Astrocyte of the cerebellum (primary cell): ENCODE measurements at regions not wholly inside any gene's neighbourhood (a gene's known extent, or its start where the extent isn't known, plus 50 kb on each side); places are given as distances from the start of the nearest gene placed in this dataset.
"Not testable (repeated sequence)": the region's sequence is repeated elsewhere in the genome, so short reads cannot be mapped to it uniquely, and the experiment has no call there.

ENCODE experiments used
- DNase-seq: peaks from one replicate; pipeline ENCODE4 v3.0.0-alpha.2; 2011; ENCODE audit warnings: low read depth
- H3K4me3 ChIP-seq: 2 replicates; pipeline ENCODE4 v1.5.1; 2011; ENCODE audit warnings: mild to moderate bottlenecking, low read depth, low read length, moderate library complexity
- in situ Hi-C: cut with HindIII; loops from 2 replicates; pipeline ENCODE4 v1.10.0; 2017; ENCODE audit warnings: low sequenced_read_pairs
- TF ChIP-seq, protein P1 (sequence below): IDR thresholded peaks from 2 replicates; pipeline ENCODE4 v1.5.1; 2012; ENCODE audit warnings: low read length, low read depth, moderate library complexity, mild to moderate bottlenecking; ENCODE audit errors: missing control alignments

DNA sequence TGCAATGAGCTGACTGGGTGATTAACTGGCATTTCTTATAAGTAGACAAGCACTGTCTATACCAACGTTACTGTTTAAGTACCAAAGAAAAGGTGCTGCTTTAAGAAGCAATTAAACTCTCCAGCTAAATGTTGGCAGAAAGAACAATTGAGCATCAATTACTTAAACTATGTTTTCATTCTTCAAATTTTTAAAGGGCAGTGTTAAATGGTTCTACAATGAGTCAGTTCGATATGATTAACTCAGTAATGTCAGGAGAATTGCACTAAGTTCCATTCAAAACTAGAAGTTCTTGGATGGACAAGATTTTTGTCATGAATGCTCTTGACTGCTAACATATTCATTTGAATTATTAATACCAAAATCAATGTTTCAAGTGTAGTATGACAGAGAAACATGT is 593.7 kb downstream of the DNAH5 start:
- TF ChIP-seq, protein P1, sequence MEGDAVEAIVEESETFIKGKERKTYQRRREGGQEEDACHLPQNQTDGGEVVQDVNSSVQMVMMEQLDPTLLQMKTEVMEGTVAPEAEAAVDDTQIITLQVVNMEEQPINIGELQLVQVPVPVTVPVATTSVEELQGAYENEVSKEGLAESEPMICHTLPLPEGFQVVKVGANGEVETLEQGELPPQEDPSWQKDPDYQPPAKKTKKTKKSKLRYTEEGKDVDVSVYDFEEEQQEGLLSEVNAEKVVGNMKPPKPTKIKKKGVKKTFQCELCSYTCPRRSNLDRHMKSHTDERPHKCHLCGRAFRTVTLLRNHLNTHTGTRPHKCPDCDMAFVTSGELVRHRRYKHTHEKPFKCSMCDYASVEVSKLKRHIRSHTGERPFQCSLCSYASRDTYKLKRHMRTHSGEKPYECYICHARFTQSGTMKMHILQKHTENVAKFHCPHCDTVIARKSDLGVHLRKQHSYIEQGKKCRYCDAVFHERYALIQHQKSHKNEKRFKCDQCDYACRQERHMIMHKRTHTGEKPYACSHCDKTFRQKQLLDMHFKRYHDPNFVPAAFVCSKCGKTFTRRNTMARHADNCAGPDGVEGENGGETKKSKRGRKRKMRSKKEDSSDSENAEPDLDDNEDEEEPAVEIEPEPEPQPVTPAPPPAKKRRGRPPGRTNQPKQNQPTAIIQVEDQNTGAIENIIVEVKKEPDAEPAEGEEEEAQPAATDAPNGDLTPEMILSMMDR = no peak
- DNase-seq = peak; percentile 20
- H3K4me3 ChIP-seq = no peak overlapping the region
- in situ Hi-C loops = no loop called here

DNA sequence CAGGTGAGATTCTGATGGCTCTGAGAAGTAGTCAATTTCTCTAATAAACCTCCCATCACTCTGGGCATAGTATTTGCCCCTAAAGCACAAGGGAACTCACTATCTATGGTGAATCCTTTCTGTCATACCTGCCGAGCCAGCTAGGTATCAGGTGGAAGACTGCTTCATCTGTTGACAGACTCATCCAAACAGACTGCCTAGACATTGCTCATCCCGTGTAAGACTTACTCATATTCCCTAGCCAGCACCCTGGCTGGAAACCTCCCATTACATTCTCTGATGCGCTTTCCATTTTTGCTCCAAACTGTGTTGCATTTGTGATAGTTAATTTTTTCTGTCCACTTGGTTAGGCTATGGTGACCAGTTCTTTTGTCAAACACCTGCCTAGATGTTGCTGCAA is 595.9 kb downstream of the DNAH5 start:
- in situ Hi-C loops = no loop called here
- no peak for DNase-seq
- TF ChIP-seq, protein P1 = no peak

DNA sequence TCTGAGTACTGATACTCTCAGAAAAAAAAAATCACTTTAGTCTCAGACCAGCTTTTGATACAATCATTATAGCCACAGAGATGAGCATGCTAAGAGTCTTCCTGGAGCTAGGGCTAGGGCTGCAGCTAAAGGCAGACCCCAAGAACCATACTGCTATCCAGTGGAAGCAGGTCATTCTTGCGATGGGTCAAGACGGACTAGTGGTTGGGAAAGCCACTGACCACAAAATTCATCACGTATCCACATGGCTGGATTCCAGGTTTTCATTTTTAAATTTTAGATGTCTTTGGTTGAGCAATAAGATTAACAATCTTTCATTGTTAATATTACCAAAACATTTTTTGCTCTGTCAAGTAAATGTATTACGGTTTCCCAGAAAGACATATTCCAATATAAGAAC is 598.1 kb downstream of the DNAH5 start:
- TF ChIP-seq, protein P1 = no peak
- DNase-seq = peak; percentile 40
- in situ Hi-C loops = no loop called here
- H3K4me3 ChIP-seq = no peak overlapping the region

More for the DNA sequence above, 595.9 kb downstream of the DNAH5 start:
- H3K4me3 ChIP-seq = no peak overlapping the region

DNA sequence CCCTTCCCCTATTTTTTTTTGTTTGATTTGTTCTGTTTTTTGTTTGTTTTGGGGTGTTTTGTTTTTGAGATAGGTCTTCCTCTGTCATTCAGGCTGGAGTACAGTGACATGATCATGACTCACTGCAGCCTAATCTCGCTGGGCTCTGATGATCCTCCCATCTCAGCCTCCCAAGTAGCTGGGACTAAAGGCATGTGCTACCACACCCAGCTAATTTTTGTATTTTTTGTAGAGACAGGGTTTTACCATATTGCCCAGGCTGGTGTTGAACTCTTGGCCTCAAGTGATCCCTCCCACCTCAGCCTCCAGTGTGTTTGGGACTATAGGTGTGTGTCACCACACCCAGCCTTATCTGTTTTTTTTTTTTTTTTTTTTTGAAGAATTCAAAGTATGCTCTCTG is 605.4 kb downstream of the DNAH5 start:
- TF ChIP-seq, protein P1 = no peak
- DNase-seq = no peak
- no peak overlapping the region for H3K4me3 ChIP-seq
- in situ Hi-C loops = no loop called here

DNA sequence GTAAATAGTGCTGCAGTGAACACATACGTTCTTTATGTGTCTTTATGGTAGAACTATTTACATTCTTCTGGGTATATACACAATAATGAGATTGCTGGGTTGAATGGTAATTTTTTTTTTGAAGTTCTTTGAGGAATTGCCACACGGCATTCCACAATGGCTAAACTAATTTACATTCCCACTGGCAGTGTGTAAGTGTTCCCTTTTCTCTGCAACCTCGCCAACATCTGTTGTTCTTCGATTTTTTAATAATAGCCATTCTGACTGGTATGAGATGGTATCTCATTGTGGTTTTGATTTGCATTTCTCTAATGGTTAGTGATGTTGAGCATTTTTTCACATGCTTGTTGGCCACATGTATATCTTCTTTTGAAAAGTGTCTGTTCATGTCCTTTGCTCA is 609.5 kb downstream of the DNAH5 start:
- in situ Hi-C loops, H3K4me3 ChIP-seq, DNase-seq: not testable (repeated sequence)

DNA sequence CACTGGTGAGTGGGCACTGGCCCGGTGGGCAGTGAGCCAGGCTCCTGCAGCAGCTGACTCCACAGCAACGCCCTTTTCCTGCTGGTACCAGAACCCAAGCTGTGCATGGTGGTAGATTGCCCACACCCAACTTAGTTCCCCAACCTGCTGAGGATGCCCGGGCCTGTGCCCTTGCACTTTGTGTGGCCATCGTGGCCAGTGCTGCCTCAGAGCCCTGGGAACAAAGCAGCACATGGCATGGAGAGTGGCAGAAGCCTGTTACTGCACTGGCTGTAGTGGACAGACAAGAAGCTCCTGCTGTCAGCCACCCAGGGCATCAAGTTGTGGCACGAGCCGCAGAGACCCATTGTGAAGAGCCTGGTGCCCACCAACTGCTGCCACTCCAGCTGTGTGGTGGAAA is 612.9 kb downstream of the DNAH5 start:
- in situ Hi-C loops = no loop called here
- TF ChIP-seq, protein P1 = no peak
- no peak for DNase-seq
- H3K4me3 ChIP-seq = no peak overlapping the region

DNA sequence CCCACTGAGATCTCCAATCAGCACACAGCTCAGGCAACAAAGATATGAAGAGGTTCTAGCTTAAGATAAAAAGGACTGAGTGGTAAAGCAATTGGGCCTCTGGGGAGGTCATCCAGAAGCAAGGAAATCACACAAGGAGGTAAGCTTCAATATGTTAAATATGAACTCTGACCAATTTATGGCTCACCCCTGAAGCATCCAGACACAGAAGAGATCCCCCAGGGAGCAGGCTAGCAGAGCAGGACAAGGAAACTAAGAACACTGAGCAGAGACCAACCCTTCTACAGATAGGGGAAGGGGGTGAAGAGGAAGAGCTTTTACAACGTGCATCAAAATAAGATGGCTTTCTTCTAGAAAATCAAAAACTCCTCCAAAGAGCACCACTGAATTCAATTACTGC is 616.2 kb downstream of the DNAH5 start:
- in situ Hi-C loops = no loop called here
- no peak overlapping the region for H3K4me3 ChIP-seq
- TF ChIP-seq, protein P1 = no peak
- DNase-seq = no peak
